ENCODE measurements at regions not wholly inside any gene's neighbourhood (a gene's known extent, or its start where the extent isn't known, plus 50 kb on each side); places are given as distances from the start of the nearest gene placed in this dataset.

DNA sequence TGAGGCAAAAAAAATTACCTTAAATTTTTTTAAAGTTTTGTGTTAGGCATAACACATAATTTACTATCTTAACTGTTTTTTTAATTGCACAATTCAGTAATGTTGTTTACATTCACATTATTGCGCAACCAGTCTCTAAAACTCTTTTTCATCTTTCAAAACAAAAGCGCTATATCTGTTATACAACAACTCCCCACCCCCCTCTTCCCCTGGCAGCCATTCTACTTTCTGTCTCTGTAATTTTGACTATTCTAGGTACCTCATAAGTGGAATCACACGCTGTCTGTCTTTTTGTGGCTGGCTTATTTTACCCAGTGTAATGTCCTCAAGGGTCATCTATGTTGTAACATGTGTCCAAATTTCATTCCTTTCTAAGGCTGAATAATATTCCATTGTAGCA is 241.5 kb upstream of the DMRT1 start:
- TF ChIP-seq CTCF (conservative IDR thresholded peaks at IDR 0.05; ENCODE audit: low read depth, low read length) (no peak), EZH2 (IDR thresholded peaks at IDR 0.05; ENCODE audit: low read length, unreplicated experiment) (no peak)
